CD8-positive, alpha-beta memory T cell (primary cell): ENCODE measurements at regions not wholly inside any gene's neighbourhood (a gene's known extent, or its start where the extent isn't known, plus 50 kb on each side); places are given as distances from the start of the nearest gene placed in this dataset.

Experiments
- CTCF ChIA-PET: fragments of 350-600 bp; sonication (Branson Sonifier 250); formaldehyde crosslinking; loops from one replicate; lab custom pipeline; 2021; ENCODE audit warnings: antibody characterized with exemption; lab: Charles Lee
- POLR2A ChIA-PET: fragments of 350-600 bp; sonication (Branson Sonifier 250); formaldehyde crosslinking; loops from one replicate; lab custom pipeline; 2021; ENCODE audit warnings: antibody characterized with exemption; lab: Charles Lee
- DNase-seq, 5 donors: peaks; one replicate each; pipeline versions ENCODE4 v3.0.0 to v3.0.0-alpha.2; 2020 to 2022; ENCODE audit warnings: mixed read lengths in 1 of 5
- H3K27ac ChIP-seq: one replicate; pipeline ENCODE4 v1.7.0; 2013; ENCODE audit warnings: low read depth, mild to moderate bottlenecking, low read length, moderate library complexity
- H3K27me3 ChIP-seq: 2 replicates; pipeline ENCODE4 v1.7.0; 2013; ENCODE audit warnings: low read length, mild to moderate bottlenecking; ENCODE audit not compliant: insufficient read depth, poor library complexity, severe bottlenecking
- H3K36me3 ChIP-seq: 2 replicates; pipeline ENCODE4 v1.7.0; 2013; ENCODE audit warnings: mild to moderate bottlenecking, low read length, moderate library complexity; ENCODE audit not compliant: insufficient read depth
- H3K4me1 ChIP-seq: 2 replicates; pipeline ENCODE4 v1.7.0; 2013; ENCODE audit warnings: mild to moderate bottlenecking, low read length, moderate library complexity; ENCODE audit not compliant: insufficient read depth
- H3K4me3 ChIP-seq: 2 replicates; pipeline ENCODE4 v1.7.0; 2013; ENCODE audit warnings: mild to moderate bottlenecking, low read length
- H3K9me3 ChIP-seq: 2 replicates; pipeline ENCODE4 v1.7.0; 2013; ENCODE audit warnings: mild to moderate bottlenecking, low read length
- H3K27ac Mint-ChIP-seq, 8 donors: one replicate each; pipeline ENCODE4 v1.8.0; 2020 to 2021; ENCODE audit warnings: mixed read lengths in 8 of 8, mild to moderate bottlenecking in 6 of 8, inconsistent platforms in 3 of 8, moderate library complexity in 3 of 8
- H3K27me3 Mint-ChIP-seq, 2 donors: one replicate each; pipeline ENCODE4 v1.8.0; 2020 to 2021; ENCODE audit warnings: mixed read lengths in 2 of 2, mild to moderate bottlenecking in 1 of 2, moderate library complexity in 1 of 2
- H3K36me3 Mint-ChIP-seq, 3 donors: one replicate each; pipeline ENCODE4 v1.8.0; 2020 to 2021; ENCODE audit warnings: mixed read lengths in 3 of 3, inconsistent platforms in 1 of 3, mild to moderate bottlenecking in 1 of 3
- H3K4me1 Mint-ChIP-seq, 3 donors: one replicate each; pipeline ENCODE4 v1.8.0; 2020 to 2021; ENCODE audit warnings: mixed read lengths in 3 of 3, inconsistent platforms in 1 of 3, mild to moderate bottlenecking in 1 of 3
- H3K4me3 Mint-ChIP-seq, 7 donors: one replicate each; pipeline ENCODE4 v1.8.0; 2020 to 2021; ENCODE audit warnings: mixed read lengths in 7 of 7, mild to moderate bottlenecking in 6 of 7, moderate library complexity in 4 of 7, inconsistent platforms in 2 of 7
- H3K9me3 Mint-ChIP-seq, 5 donors: one replicate each; pipeline ENCODE4 v1.8.0; 2020 to 2022; ENCODE audit warnings: mixed read lengths in 5 of 5, mild to moderate bottlenecking in 3 of 5, moderate library complexity in 2 of 5, inconsistent platforms in 1 of 5

GRCh38 chr3:102733791-102734563 lies 299.2 kb downstream of the ZPLD1 start:
- no peak for DNase-seq
- Mint-ChIP-seq H3K4me1 (no peaks in the 10 kb centered on the region), H3K9me3 (peaks cover 0 to 2% (median 0%) of the 10 kb centered on the region in 5 donors), H3K27me3 (no peaks in the 10 kb centered on the region), H3K27ac (no peak overlapping the region), H3K36me3 (no peaks in the 10 kb centered on the region), H3K4me3 (no peak overlapping the region)
- Histone ChIP-seq H3K4me3 (no peak overlapping the region), H3K9me3 (no peaks in the 10 kb centered on the region), H3K36me3 (no peaks in the 10 kb centered on the region), H3K27me3 (no peaks in the 10 kb centered on the region), H3K27ac (no peak overlapping the region), H3K4me1 (no peaks in the 10 kb centered on the region)
- ChIA-PET CTCF (no interaction called here), POLR2A (no interaction called here)

DNA sequence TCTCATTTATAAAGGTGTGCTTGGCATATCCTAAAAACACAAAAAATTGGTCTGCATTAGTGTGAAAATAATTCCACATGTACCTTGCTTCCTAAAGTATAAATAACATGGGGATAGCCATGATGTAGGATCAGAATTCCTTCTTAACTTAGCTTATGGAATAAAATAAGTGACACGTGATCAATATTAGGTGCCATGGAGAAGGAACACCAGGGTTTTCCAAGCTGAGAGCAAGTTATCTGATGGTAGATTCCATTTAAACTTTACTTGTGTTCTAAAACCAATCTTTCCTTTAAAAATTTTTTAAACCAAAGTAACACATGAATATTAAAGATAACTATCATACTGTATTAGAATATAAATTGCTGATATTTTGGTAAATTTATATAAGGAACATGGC lies 300.5 kb downstream of the ZPLD1 start:
- no peaks in the 10 kb centered on the region for H3K27me3 Mint-ChIP-seq
- Histone ChIP-seq H3K27ac (no peak overlapping the region), H3K4me1 (no peaks in the 10 kb centered on the region), H3K36me3 (no peaks in the 10 kb centered on the region), H3K27me3 (no peaks in the 10 kb centered on the region), H3K4me3 (no peak overlapping the region), H3K9me3 (no peaks in the 10 kb centered on the region)
- no peaks in the 10 kb centered on the region for H3K36me3 Mint-ChIP-seq
- no peak overlapping the region for H3K27ac Mint-ChIP-seq
- no peak overlapping the region for H3K4me3 Mint-ChIP-seq
- H3K4me1 Mint-ChIP-seq: no peaks in the 10 kb centered on the region
- ChIA-PET POLR2A (no interaction called here), CTCF (no interaction called here)
- DNase-seq: no peak
- H3K9me3 Mint-ChIP-seq: no peaks in the 10 kb centered on the region

GRCh38 chr3:102736288-102736974 lies 301.6 kb downstream of the ZPLD1 start:
- no peak overlapping the region for H3K27ac ChIP-seq
- no peaks in the 10 kb centered on the region for H3K36me3 Mint-ChIP-seq
- H3K4me3 ChIP-seq: no peak overlapping the region
- H3K27me3 Mint-ChIP-seq: no peaks in the 10 kb centered on the region
- H3K36me3 ChIP-seq: no peaks in the 10 kb centered on the region
- no peaks in the 10 kb centered on the region for H3K9me3 Mint-ChIP-seq
- H3K27ac Mint-ChIP-seq: no peak overlapping the region
- CTCF ChIA-PET: no interaction called here
- POLR2A ChIA-PET: no interaction called here
- DNase-seq: no peak
- no peaks in the 10 kb centered on the region for H3K27me3 ChIP-seq
- no peaks in the 10 kb centered on the region for H3K4me1 ChIP-seq
- no peaks in the 10 kb centered on the region for H3K9me3 ChIP-seq
- H3K4me1 Mint-ChIP-seq: no peaks in the 10 kb centered on the region
- H3K4me3 Mint-ChIP-seq: no peak overlapping the region

GRCh38 chr3:102736975-102737304 lies 302.1 kb downstream of the ZPLD1 start:
- Mint-ChIP-seq H3K4me1 (no peaks in the 10 kb centered on the region), H3K36me3 (no peaks in the 10 kb centered on the region), H3K4me3 (no peak overlapping the region), H3K27me3 (no peaks in the 10 kb centered on the region), H3K27ac (no peak overlapping the region), H3K9me3 (no peaks in the 10 kb centered on the region)
- ChIA-PET CTCF (no interaction called here), POLR2A (no interaction called here)
- no peak for DNase-seq
- Histone ChIP-seq H3K9me3 (no peaks in the 10 kb centered on the region), H3K27ac (no peak overlapping the region), H3K36me3 (no peaks in the 10 kb centered on the region), H3K4me3 (no peak overlapping the region), H3K27me3 (no peaks in the 10 kb centered on the region), H3K4me1 (no peaks in the 10 kb centered on the region)

DNA sequence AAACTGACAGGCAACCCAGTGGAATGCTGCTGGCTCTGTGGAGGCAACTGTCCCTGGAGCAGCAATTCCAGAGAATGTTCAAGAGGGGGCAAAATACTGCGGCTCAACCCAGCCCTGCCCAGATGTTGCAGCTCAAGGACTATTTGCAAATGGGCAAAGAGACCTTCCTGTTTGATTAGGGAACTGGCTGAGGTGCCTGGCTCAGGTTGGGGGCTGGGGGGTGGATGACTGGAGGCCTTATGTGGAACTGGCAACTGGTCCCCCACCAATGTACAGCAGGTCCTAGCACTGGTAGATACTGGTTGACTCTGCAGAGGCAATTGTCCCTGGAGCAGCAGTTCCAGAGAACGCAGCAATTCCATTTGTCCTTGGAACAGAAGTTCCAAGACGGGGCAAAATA lies 302.5 kb downstream of the ZPLD1 start:
- POLR2A ChIA-PET: no interaction called here
- CTCF ChIA-PET: no interaction called here

DNA sequence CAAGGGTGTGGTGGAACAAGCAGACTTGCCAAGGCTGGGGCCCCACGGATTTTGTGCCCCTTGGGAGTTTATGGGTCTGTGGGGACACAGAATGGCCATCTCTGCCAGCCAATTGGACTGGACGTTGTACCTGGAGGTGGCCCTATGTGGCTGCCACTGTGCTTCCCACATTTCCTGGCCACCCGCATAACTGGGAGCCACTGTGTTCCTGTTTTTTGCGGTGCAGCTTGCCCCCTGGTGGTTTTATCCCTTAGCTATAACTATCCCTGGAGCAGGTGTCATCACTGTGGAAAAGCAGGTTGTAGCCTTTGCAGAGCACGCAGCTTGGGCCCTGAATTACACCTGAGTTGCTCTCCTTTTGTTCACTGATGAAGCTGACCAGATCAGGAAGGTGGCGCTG lies 306.3 kb downstream of the ZPLD1 start:
- ChIA-PET CTCF (no interaction called here), POLR2A (no interaction called here)
- no peak overlapping the region for H3K4me3 ChIP-seq
- Mint-ChIP-seq H3K27ac (no peak overlapping the region), H3K27me3 (no peaks in the 10 kb centered on the region), H3K4me1 (no peaks in the 10 kb centered on the region), H3K36me3 (no peaks in the 10 kb centered on the region), H3K4me3 (no peak overlapping the region), H3K9me3 (no peaks in the 10 kb centered on the region)
- H3K27ac ChIP-seq: no peak overlapping the region
- H3K36me3 ChIP-seq: no peaks in the 10 kb centered on the region
- H3K27me3 ChIP-seq: no peaks in the 10 kb centered on the region
- H3K9me3 ChIP-seq: no peaks in the 10 kb centered on the region
- no peak for DNase-seq
- no peaks in the 10 kb centered on the region for H3K4me1 ChIP-seq

More for the DNA sequence above, 302.5 kb downstream of the ZPLD1 start:
- Mint-ChIP-seq H3K27me3 (no peaks in the 10 kb centered on the region), H3K36me3 (no peaks in the 10 kb centered on the region), H3K9me3 (no peaks in the 10 kb centered on the region), H3K27ac (no peak overlapping the region), H3K4me1 (no peaks in the 10 kb centered on the region), H3K4me3 (no peak overlapping the region)
- H3K36me3 ChIP-seq: no peaks in the 10 kb centered on the region
- no peaks in the 10 kb centered on the region for H3K27me3 ChIP-seq
- no peak overlapping the region for H3K27ac ChIP-seq
- H3K9me3 ChIP-seq: no peaks in the 10 kb centered on the region
- DNase-seq: no peak
- no peaks in the 10 kb centered on the region for H3K4me1 ChIP-seq
- H3K4me3 ChIP-seq: no peak overlapping the region

GRCh38 chr3:102741694-102742093 lies 306.9 kb downstream of the ZPLD1 start:
- ChIA-PET CTCF (no interaction called here), POLR2A (no interaction called here)
- DNase-seq: no peak
- Mint-ChIP-seq H3K36me3 (no peaks in the 10 kb centered on the region), H3K9me3 (no peaks in the 10 kb centered on the region), H3K4me3 (no peak overlapping the region), H3K27me3 (no peaks in the 10 kb centered on the region), H3K27ac (no peak overlapping the region), H3K4me1 (no peaks in the 10 kb centered on the region)
- no peak overlapping the region for H3K4me3 ChIP-seq
- H3K36me3 ChIP-seq: no peaks in the 10 kb centered on the region
- no peaks in the 10 kb centered on the region for H3K4me1 ChIP-seq
- no peak overlapping the region for H3K27ac ChIP-seq
- H3K27me3 ChIP-seq: no peaks in the 10 kb centered on the region
- H3K9me3 ChIP-seq: no peaks in the 10 kb centered on the region

GRCh38 chr3:102745881-102746280 lies 311.1 kb downstream of the ZPLD1 start:
- H3K9me3 Mint-ChIP-seq: peaks cover 0 to 2% (median 0%) of the 10 kb centered on the region in 5 donors
- POLR2A ChIA-PET: no interaction called here

More at GRCh38 chr3:102745881-102746280, 311.1 kb downstream of the ZPLD1 start:
- H3K4me3 Mint-ChIP-seq: no peak overlapping the region
- Histone ChIP-seq H3K4me1 (no peaks in the 10 kb centered on the region), H3K9me3 (no peaks in the 10 kb centered on the region), H3K27me3 (no peaks in the 10 kb centered on the region), H3K36me3 (no peaks in the 10 kb centered on the region), H3K4me3 (no peak overlapping the region), H3K27ac (no peak overlapping the region)
- H3K4me1 Mint-ChIP-seq: no peaks in the 10 kb centered on the region
- no peak overlapping the region for H3K27ac Mint-ChIP-seq
- CTCF ChIA-PET: no interaction called here
- H3K36me3 Mint-ChIP-seq: no peaks in the 10 kb centered on the region
- no peaks in the 10 kb centered on the region for H3K27me3 Mint-ChIP-seq
- DNase-seq: no peak
